ENCODE measurements at regions not wholly inside any gene's neighbourhood (a gene's known extent, or its start where the extent isn't known, plus 50 kb on each side); places are given as distances from the start of the nearest gene placed in this dataset.

DNA sequence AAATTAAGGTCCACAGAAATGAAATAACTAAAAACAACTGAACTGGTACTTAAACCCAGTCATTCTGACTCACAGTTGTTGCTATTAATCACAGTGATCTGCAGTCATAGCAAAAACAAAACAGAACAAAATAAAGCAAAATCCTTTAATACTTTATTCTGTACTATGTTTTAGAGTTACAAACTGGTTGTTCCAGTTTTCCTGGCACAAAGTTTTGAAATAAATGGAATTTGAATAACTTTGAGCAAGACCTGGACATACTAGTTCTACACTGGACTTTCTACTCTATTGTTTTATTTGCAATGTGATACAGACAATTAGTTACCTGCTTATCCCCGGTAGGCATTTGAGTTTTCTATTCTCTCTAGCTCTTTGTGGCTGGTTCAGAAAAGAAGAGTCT lies 147.9 kb downstream of the DMRT2 start:
- FAIRE-seq = no peak
- no peak for DNase-seq (ENCODE audit: low read depth, low spot score)
- Histone ChIP-seq H2AFZ (ENCODE audit: low read depth, low read length) (no peak overlapping the region), H3K9me3 (replicated peaks; ENCODE audit: control insufficient read depth, insufficient read depth, low read length) (peaks cover 8% of the 10 kb centered on the region), H3K4me1 (ENCODE audit: control insufficient read depth, extremely low read depth, insufficient read depth, low read length) (no peaks in the 10 kb centered on the region), H3K27me3 (ENCODE audit: control insufficient read depth in 2 of 2, insufficient read depth in 2 of 2, low read length in 2 of 2) (no peaks in the 10 kb centered on the region), H3K79me2 (ENCODE audit: control insufficient read depth, insufficient read depth, low read length) (no peaks in the 10 kb centered on the region), H3K36me3 (ENCODE audit: control insufficient read depth in 2 of 2, extremely low read depth in 1 of 2, insufficient read depth in 2 of 2, low read length in 2 of 2) (no peaks in the 10 kb centered on the region), H3K4me3 (replicated peaks in 1 of 3; ENCODE audit: insufficient read depth in 1 of 3, low read depth in 1 of 3, low read length in 3 of 3) (no peak overlapping the region), H3K4me2 (ENCODE audit: insufficient read depth, low read length) (no peak overlapping the region), H3K9ac (replicated peaks; ENCODE audit: extremely low read depth, insufficient read depth, low read length) (no peak overlapping the region), H4K20me1 (replicated peaks; ENCODE audit: control insufficient read depth, extremely low read depth, insufficient read depth, low read length) (no peaks in the 10 kb centered on the region), H3K9me1 (replicated peaks; ENCODE audit: control insufficient read depth, extremely low read depth, insufficient read depth, low read length) (no peaks in the 10 kb centered on the region), H3K27ac (ENCODE audit: insufficient read depth, low read depth, low read length) (no peak overlapping the region)
- POLR2A ChIA-PET = no interaction called here
- CTCF ChIA-PET = no interaction called here
- BruUV-seq (replicated peaks) = no TSS peak
- TF ChIP-seq POLR2AphosphoS5 (IDR thresholded peaks at IDR 0.05; ENCODE audit: insufficient read depth, low read depth, low read length) = no peak
- no peak for TF ChIP-seq JUN (IDR thresholded peaks at IDR 0.05; ENCODE audit: borderline replicate concordance, insufficient read depth, insufficient read length, low read depth)
- TF ChIP-seq, protein P1, sequence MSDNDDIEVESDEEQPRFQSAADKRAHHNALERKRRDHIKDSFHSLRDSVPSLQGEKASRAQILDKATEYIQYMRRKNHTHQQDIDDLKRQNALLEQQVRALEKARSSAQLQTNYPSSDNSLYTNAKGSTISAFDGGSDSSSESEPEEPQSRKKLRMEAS (IDR thresholded peaks at IDR 0.05; ENCODE audit: insufficient read depth, insufficient read length) = no peak
- TF ChIP-seq FOS (IDR thresholded peaks at IDR 0.05; ENCODE audit: borderline replicate concordance, insufficient read depth, low read length) = no peak
- no peak for TF ChIP-seq CTCF (IDR thresholded peaks at IDR 0.05; ENCODE audit: extremely low read depth in 1 of 2, insufficient read depth in 1 of 2, low read depth in 1 of 2, low read length in 2 of 2)
- TF ChIP-seq MYC (IDR thresholded peaks at IDR 0.05; ENCODE audit: low read depth, low read length) = no peak
- TF ChIP-seq POLR2A (IDR thresholded peaks at IDR 0.05; ENCODE audit: low read depth, low read length) = no peak
- intact Hi-C loops (cut with micrococcal nuclease) = no loop called here
- dilution Hi-C loops (cut with MboI; ENCODE audit: extremely low pct_ligation_motif_present, low sequenced_read_pairs) = no loop called here

DNA sequence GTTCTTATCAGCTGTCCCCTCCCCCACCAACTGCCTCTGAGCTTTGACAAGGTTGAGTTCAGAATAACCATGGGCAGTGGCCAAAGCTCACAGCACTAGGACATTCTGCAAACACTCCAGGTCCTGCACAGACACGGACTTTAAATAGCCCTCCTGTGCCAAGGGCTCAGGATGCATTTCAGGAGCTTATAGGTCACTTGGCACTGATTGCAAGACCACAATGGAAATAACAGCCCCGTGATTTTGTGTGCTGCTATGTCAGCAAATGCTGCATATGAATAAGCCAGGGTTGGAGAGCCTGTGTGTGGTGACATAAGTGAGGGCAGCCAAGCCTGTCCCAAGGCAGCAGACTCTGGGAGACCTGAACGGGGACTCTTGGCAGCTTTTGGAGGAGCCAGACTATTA lies 150.7 kb downstream of the DMRT2 start:
- intact Hi-C loops (cut with micrococcal nuclease) = no loop called here
- Histone ChIP-seq H3K79me2 (ENCODE audit: control insufficient read depth, insufficient read depth, low read length) (no peaks in the 10 kb centered on the region), H3K36me3 (ENCODE audit: control insufficient read depth in 2 of 2, extremely low read depth in 1 of 2, insufficient read depth in 2 of 2, low read length in 2 of 2) (no peaks in the 10 kb centered on the region), H3K9me1 (replicated peaks; ENCODE audit: control insufficient read depth, extremely low read depth, insufficient read depth, low read length) (no peaks in the 10 kb centered on the region), H2AFZ (ENCODE audit: low read depth, low read length) (no peak overlapping the region), H3K27ac (ENCODE audit: insufficient read depth, low read depth, low read length) (no peak overlapping the region), H3K9me3 (replicated peaks; ENCODE audit: control insufficient read depth, insufficient read depth, low read length) (peaks cover 8% of the 10 kb centered on the region), H3K4me3 (replicated peaks in 1 of 3; ENCODE audit: insufficient read depth in 1 of 3, low read depth in 1 of 3, low read length in 3 of 3) (no peak overlapping the region), H3K9ac (replicated peaks; ENCODE audit: extremely low read depth, insufficient read depth, low read length) (no peak overlapping the region), H3K4me2 (ENCODE audit: insufficient read depth, low read length) (no peak overlapping the region), H4K20me1 (replicated peaks; ENCODE audit: control insufficient read depth, extremely low read depth, insufficient read depth, low read length) (no peaks in the 10 kb centered on the region), H3K4me1 (ENCODE audit: control insufficient read depth, extremely low read depth, insufficient read depth, low read length) (no peaks in the 10 kb centered on the region), H3K27me3 (ENCODE audit: control insufficient read depth in 2 of 2, insufficient read depth in 2 of 2, low read length in 2 of 2) (no peaks in the 10 kb centered on the region)
- BruUV-seq (replicated peaks) = no TSS peak
- TF ChIP-seq POLR2A (IDR thresholded peaks at IDR 0.05; ENCODE audit: low read depth, low read length) = no peak
- TF ChIP-seq JUN (IDR thresholded peaks at IDR 0.05; ENCODE audit: borderline replicate concordance, insufficient read depth, insufficient read length, low read depth) = no peak
- TF ChIP-seq, protein P1 (IDR thresholded peaks at IDR 0.05; ENCODE audit: insufficient read depth, insufficient read length) = no peak
- CTCF ChIA-PET = no interaction called here
- dilution Hi-C loops (cut with MboI; ENCODE audit: extremely low pct_ligation_motif_present, low sequenced_read_pairs) = no loop called here
- DNase-seq (ENCODE audit: low read depth, low spot score) (no peak), FAIRE-seq (no peak)
- POLR2A ChIA-PET = no interaction called here

All from endothelial cell of umbilical vein (primary cell).